ENCODE measurements at regions not wholly inside any gene's neighbourhood (a gene's known extent, or its start where the extent isn't known, plus 50 kb on each side); places are given as distances from the start of the nearest gene placed in this dataset.

DNA sequence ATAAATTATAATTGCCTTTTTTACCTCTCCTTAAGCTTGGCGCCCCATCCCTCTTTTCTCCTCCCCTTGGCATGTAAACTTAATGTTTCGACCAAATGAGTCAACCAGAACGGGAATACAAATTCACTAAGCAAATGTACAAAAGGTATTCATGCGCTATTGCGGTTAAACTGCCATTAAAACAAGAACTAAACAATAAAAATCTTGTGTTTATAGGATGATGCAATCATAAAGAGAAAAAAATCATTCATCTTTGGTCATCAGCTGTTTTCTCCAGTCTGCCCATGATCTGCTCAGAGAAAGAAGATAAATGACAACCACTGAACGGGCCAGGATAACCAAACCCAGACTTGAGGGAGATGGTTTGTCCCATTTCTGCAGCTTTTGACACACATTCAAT, 534.2 kb upstream of the PLXNA2 start:
- no peaks in the 10 kb centered on the region for H3K27me3 ChIP-seq (ENCODE audit: control insufficient read depth in 1 of 2, insufficient read depth in 2 of 2, low read length in 2 of 2)
- H3K4me3 ChIP-seq (ENCODE audit: low read length in 2 of 2): no peak overlapping the region
- H3K36me3 ChIP-seq (ENCODE audit: control insufficient read depth in 2 of 2, insufficient read depth in 2 of 2, low read length in 2 of 2): no peaks in the 10 kb centered on the region
- no peak overlapping the region for H3K27ac ChIP-seq (ENCODE audit: low read length)
- no peaks in the 10 kb centered on the region for H3K4me1 ChIP-seq (ENCODE audit: control insufficient read depth, insufficient read depth, low read length)
- no peaks in the 10 kb centered on the region for H3K9me3 ChIP-seq (ENCODE audit: control insufficient read depth in 2 of 2, low read length in 2 of 2)
- no peak overlapping the region for H3K9ac ChIP-seq (ENCODE audit: low read length in 2 of 2)

DNA sequence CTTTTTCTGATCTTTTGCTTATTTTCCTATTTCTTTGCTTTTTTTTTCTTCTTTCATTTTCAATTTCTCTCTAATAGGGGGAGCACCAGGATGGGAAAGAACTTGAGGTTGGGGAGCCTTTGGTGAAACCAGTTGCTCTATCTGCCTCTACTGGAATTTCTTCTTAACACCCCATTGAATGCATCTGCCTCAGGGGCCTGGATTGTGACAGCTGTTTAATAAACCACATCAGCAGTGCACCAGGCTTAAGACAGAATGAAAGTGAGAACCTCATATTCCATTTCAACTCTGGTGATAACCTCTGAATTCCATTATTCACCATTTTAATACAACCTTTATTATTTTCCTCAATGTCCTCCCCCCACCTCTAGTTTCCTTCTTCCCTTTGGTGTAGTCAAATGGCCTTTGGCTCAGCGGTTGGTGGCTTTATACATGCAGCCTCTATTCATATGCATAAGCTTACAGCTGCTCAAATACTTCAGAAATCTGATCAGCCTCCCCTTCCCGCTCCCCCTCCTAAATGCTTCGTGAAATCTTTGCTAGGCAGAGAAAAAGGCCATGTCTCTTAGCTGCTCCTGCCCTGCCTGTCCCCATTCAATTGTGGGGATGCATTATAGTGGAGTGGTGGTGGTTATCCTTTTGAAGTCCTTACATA, 537.3 kb upstream of the PLXNA2 start:
- no peaks in the 10 kb centered on the region for H3K27me3 ChIP-seq (ENCODE audit: control insufficient read depth in 1 of 2, insufficient read depth in 2 of 2, low read length in 2 of 2)
- no peaks in the 10 kb centered on the region for H3K36me3 ChIP-seq (ENCODE audit: control insufficient read depth in 2 of 2, insufficient read depth in 2 of 2, low read length in 2 of 2)
- H3K4me1 ChIP-seq (ENCODE audit: control insufficient read depth, insufficient read depth, low read length): no peaks in the 10 kb centered on the region
- H3K4me3 ChIP-seq (ENCODE audit: low read length in 2 of 2): no peak overlapping the region
- H3K27ac ChIP-seq (ENCODE audit: low read length): no peak overlapping the region
- H3K9me3 ChIP-seq (ENCODE audit: control insufficient read depth in 2 of 2, low read length in 2 of 2): no peaks in the 10 kb centered on the region
- H3K9ac ChIP-seq (ENCODE audit: low read length in 2 of 2): no peak overlapping the region

DNA sequence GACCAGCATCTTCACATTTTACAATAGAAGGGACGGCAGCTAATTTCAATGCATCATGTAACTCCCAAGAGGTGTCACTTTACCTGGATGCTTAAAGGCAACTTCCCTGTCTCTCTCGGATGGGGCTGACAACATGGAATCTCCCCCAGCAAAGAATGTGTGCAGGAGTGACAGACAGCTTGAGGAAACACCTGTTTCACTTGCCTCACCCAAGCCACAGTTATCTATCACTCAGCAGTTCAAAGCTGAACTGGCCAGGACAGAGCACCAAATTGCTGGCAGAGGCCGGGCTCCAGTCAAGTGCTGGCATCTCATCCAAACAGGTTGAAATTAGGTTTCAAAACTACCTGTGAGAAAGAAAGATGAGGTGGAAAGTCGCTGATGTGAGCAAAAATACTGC, 538.0 kb upstream of the PLXNA2 start:
- no peaks in the 10 kb centered on the region for H3K9me3 ChIP-seq (ENCODE audit: control insufficient read depth in 2 of 2, low read length in 2 of 2)
- no peaks in the 10 kb centered on the region for H3K27me3 ChIP-seq (ENCODE audit: control insufficient read depth in 1 of 2, insufficient read depth in 2 of 2, low read length in 2 of 2)
- no peaks in the 10 kb centered on the region for H3K4me1 ChIP-seq (ENCODE audit: control insufficient read depth, insufficient read depth, low read length)
- no peak overlapping the region for H3K4me3 ChIP-seq (ENCODE audit: low read length in 2 of 2)
- H3K36me3 ChIP-seq (ENCODE audit: control insufficient read depth in 2 of 2, insufficient read depth in 2 of 2, low read length in 2 of 2): no peaks in the 10 kb centered on the region
- no peak overlapping the region for H3K9ac ChIP-seq (ENCODE audit: low read length in 2 of 2)
- no peak overlapping the region for H3K27ac ChIP-seq (ENCODE audit: low read length)

DNA sequence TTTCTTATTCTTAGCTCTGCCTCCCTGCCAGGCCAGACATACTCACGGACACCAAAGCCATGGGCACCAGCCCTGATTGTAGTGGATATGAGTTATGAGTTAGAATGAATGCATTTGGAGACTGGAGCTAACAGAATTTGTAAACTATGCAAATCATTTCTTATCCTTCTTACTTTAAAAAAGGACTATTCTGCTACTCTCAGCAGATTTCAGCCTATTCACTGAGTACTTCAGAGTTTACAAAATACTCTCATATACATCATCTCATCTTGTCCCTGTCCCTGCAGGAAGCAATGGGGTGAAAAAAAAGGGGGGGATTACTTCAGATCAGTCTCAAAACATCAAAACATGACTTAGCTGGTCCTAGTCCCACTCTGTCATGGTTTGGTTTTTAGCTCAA, 541.4 kb upstream of the PLXNA2 start:
- no peaks in the 10 kb centered on the region for H3K9me3 ChIP-seq (ENCODE audit: control insufficient read depth in 2 of 2, low read length in 2 of 2)
- H3K4me1 ChIP-seq (ENCODE audit: control insufficient read depth, insufficient read depth, low read length): no peaks in the 10 kb centered on the region
- H3K4me3 ChIP-seq (ENCODE audit: low read length in 2 of 2): no peak overlapping the region
- no peak overlapping the region for H3K9ac ChIP-seq (ENCODE audit: low read length in 2 of 2)
- no peaks in the 10 kb centered on the region for H3K27me3 ChIP-seq (ENCODE audit: control insufficient read depth in 1 of 2, insufficient read depth in 2 of 2, low read length in 2 of 2)
- no peak overlapping the region for H3K27ac ChIP-seq (ENCODE audit: low read length)
- no peaks in the 10 kb centered on the region for H3K36me3 ChIP-seq (ENCODE audit: control insufficient read depth in 2 of 2, insufficient read depth in 2 of 2, low read length in 2 of 2)

DNA sequence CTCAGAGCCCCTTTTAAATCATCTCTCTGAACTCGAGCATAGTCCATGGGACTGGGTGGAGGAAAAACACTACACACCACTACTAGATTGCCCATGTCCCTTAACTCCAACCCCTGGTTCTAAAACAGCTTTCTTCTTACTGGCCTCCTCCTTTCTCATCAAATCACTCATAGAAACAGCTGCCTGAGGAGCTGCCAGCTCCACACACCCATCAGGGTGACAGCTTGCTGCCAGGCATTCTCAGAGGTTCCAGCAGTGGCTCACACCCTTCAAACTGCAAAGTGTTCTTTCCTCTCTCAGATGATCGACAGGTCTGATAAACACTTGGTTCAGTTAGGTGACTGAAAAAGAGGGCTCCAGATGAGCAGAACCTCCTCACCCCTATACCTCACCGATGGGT, 543.0 kb upstream of the PLXNA2 start:
- no peak overlapping the region for H3K9ac ChIP-seq (ENCODE audit: low read length in 2 of 2)
- no peaks in the 10 kb centered on the region for H3K36me3 ChIP-seq (ENCODE audit: control insufficient read depth in 2 of 2, insufficient read depth in 2 of 2, low read length in 2 of 2)
- no peak overlapping the region for H3K4me3 ChIP-seq (ENCODE audit: low read length in 2 of 2)
- H3K27ac ChIP-seq (ENCODE audit: low read length): no peak overlapping the region
- H3K4me1 ChIP-seq (ENCODE audit: control insufficient read depth, insufficient read depth, low read length): no peaks in the 10 kb centered on the region
- H3K27me3 ChIP-seq (ENCODE audit: control insufficient read depth in 1 of 2, insufficient read depth in 2 of 2, low read length in 2 of 2): no peaks in the 10 kb centered on the region
- H3K9me3 ChIP-seq (ENCODE audit: control insufficient read depth in 2 of 2, low read length in 2 of 2): no peaks in the 10 kb centered on the region

DNA sequence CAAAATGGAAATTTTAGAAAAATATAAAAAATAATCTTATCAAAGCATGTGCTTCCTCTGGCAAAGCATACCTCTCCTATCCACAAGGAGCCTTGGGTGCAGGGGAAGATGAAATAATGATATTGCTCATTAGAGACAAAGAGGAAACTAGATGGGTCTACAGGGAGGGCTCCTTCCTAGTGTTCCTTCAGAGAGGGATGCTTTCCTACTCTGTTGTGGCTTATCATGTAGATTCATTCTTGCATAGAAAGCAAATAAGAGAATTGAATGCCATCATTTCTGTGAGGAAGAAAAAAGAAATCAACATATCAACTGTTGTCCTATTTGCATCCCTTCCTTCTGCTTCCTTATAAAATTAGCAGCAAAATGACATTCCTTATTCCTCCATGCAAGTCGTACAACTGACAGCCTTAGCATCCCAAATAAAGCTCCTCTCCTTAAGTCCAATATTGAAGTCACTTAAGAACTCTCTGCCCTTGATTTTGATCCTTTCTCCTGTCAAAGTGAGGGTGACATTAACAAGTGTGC, 543.9 kb upstream of the PLXNA2 start:
- no peaks in the 10 kb centered on the region for H3K27me3 ChIP-seq (ENCODE audit: control insufficient read depth in 1 of 2, insufficient read depth in 2 of 2, low read length in 2 of 2)
- H3K4me3 ChIP-seq (ENCODE audit: low read length in 2 of 2): no peak overlapping the region
- H3K9me3 ChIP-seq (ENCODE audit: control insufficient read depth in 2 of 2, low read length in 2 of 2): no peaks in the 10 kb centered on the region
- no peak overlapping the region for H3K27ac ChIP-seq (ENCODE audit: low read length)
- no peaks in the 10 kb centered on the region for H3K4me1 ChIP-seq (ENCODE audit: control insufficient read depth, insufficient read depth, low read length)
- H3K9ac ChIP-seq (ENCODE audit: low read length in 2 of 2): no peak overlapping the region
- no peaks in the 10 kb centered on the region for H3K36me3 ChIP-seq (ENCODE audit: control insufficient read depth in 2 of 2, insufficient read depth in 2 of 2, low read length in 2 of 2)

DNA sequence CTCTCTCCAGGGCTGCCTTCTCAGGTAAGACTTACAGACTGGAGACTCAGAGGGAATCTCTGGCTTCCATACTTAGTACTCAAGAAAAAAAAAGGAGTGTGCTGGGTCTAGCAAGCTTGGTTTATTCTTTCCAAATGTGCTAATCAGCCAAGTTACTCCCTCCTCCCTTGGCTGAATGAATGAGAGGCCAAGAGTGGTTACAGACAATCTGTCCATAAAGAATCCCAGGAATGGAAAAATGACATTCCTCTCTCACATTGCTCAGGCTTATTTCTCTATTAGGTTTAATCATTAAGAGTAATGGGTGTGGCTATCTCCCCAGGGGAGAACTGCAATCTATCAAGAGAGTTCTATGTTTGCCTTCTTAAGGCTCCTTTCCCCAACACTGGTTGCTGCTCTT, 547.3 kb upstream of the PLXNA2 start:
- Histone ChIP-seq H3K9ac (ENCODE audit: low read length in 2 of 2) (no peak overlapping the region), H3K4me1 (ENCODE audit: control insufficient read depth, insufficient read depth, low read length) (no peaks in the 10 kb centered on the region), H3K27ac (ENCODE audit: low read length) (no peak overlapping the region), H3K9me3 (ENCODE audit: control insufficient read depth in 2 of 2, low read length in 2 of 2) (no peaks in the 10 kb centered on the region), H3K4me3 (ENCODE audit: low read length in 2 of 2) (no peak overlapping the region), H3K27me3 (ENCODE audit: control insufficient read depth in 1 of 2, insufficient read depth in 2 of 2, low read length in 2 of 2) (no peaks in the 10 kb centered on the region), H3K36me3 (ENCODE audit: control insufficient read depth in 2 of 2, insufficient read depth in 2 of 2, low read length in 2 of 2) (no peaks in the 10 kb centered on the region)

DNA sequence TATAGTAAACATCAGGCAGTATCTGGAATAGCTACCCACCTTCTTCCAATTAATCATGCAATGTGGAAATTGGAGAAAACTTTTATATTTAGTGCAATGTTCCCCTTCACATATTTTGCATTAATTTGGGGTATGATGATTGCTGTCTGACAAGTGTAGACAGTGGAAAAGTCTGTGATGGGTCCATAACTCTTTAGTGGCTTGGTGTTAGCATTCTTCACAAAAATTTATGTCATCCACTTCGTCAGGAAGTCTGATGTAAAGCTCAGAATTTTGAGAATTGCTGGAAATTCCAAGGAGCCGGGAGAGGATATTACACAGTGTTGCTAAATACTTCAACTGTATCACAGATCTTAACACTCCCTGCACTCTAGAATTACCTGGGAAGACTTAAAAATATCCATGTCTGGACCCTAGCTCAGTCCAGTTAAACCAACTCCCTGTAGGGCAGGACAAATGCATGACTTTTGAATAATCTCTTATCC, 549.7 kb upstream of the PLXNA2 start:
- no peak overlapping the region for H3K27ac ChIP-seq (ENCODE audit: low read length)
- H3K36me3 ChIP-seq (ENCODE audit: control insufficient read depth in 2 of 2, insufficient read depth in 2 of 2, low read length in 2 of 2): no peaks in the 10 kb centered on the region
- no peaks in the 10 kb centered on the region for H3K27me3 ChIP-seq (ENCODE audit: control insufficient read depth in 1 of 2, insufficient read depth in 2 of 2, low read length in 2 of 2)
- H3K4me1 ChIP-seq (ENCODE audit: control insufficient read depth, insufficient read depth, low read length): no peaks in the 10 kb centered on the region
- no peaks in the 10 kb centered on the region for H3K9me3 ChIP-seq (ENCODE audit: control insufficient read depth in 2 of 2, low read length in 2 of 2)
- H3K4me3 ChIP-seq (ENCODE audit: low read length in 2 of 2): no peak overlapping the region
- no peak overlapping the region for H3K9ac ChIP-seq (ENCODE audit: low read length in 2 of 2)

DNA sequence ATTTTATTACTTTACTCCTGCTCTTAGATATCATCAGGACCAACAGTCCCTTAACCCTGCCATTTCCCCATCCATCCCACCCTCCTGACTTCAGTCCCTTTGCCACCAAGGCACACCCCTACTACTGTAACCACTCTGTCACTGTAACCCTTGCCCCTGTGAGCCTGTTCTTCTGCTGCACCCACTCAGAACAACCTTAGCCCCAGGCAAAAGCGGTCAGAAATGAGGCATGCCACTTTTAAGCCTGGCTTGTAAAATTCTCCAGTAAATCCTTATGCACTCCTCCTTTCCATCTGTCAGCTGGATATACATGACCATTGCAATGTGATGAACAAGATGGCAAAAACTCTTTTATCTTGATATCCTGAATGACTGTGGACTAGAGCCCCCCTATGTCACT, 555.0 kb upstream of the PLXNA2 start:
- Histone ChIP-seq H3K27ac (ENCODE audit: low read length) (no peak overlapping the region), H3K4me1 (ENCODE audit: control insufficient read depth, insufficient read depth, low read length) (no peaks in the 10 kb centered on the region), H3K9ac (ENCODE audit: low read length in 2 of 2) (no peak overlapping the region)

DNA sequence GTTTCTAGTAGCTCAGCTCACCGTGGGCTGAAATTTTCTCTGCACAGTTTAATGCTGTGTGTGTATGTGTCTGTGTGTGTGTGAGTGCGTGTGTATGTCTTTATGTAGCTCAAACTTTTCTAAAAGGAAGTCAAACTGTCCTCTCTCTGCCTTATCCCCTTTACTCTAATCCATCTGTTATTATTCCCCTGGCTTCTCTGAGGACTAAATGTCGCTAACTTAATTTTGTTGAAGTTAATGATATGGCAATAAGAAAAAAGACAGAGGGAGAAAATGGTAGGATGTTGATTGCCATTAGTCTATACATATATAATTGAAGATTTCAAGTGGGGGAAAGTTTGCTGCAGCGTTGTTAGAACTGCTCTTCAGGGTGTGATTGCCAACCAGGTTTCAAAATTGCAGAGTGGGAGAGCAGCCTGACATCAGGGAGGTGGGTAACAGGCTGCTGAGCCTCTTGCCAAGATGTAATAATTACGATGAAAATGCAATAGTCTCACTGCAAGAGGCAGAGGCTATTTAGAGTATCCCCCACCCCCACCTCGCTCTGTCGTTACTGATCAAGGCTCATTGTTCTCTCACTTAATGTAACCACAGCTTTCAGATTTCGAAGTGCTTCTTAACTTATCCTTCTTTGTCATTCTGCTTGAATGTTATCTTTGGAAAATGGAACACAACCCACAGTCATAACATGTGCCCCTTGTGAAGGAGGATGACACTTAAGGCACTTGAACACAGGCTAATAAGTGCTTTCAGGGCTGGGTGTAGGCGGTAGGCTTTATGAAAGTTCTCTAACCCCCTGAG, 559.0 kb upstream of the PLXNA2 start:
- H3K27me3 ChIP-seq (ENCODE audit: control insufficient read depth in 1 of 2, insufficient read depth in 2 of 2, low read length in 2 of 2): no peaks in the 10 kb centered on the region
- H3K9me3 ChIP-seq (ENCODE audit: control insufficient read depth in 2 of 2, low read length in 2 of 2): no peaks in the 10 kb centered on the region
- no peak overlapping the region for H3K27ac ChIP-seq (ENCODE audit: low read length)
- H3K4me3 ChIP-seq (ENCODE audit: low read length in 2 of 2): no peak overlapping the region
- H3K36me3 ChIP-seq (ENCODE audit: control insufficient read depth in 2 of 2, insufficient read depth in 2 of 2, low read length in 2 of 2): no peaks in the 10 kb centered on the region
- no peak overlapping the region for H3K9ac ChIP-seq (ENCODE audit: low read length in 2 of 2)
- H3K4me1 ChIP-seq (ENCODE audit: control insufficient read depth, insufficient read depth, low read length): no peaks in the 10 kb centered on the region

More for the DNA sequence above, 555.0 kb upstream of the PLXNA2 start:
- Histone ChIP-seq H3K36me3 (ENCODE audit: control insufficient read depth in 2 of 2, insufficient read depth in 2 of 2, low read length in 2 of 2) (no peaks in the 10 kb centered on the region), H3K27me3 (ENCODE audit: control insufficient read depth in 1 of 2, insufficient read depth in 2 of 2, low read length in 2 of 2) (no peaks in the 10 kb centered on the region), H3K9me3 (ENCODE audit: control insufficient read depth in 2 of 2, low read length in 2 of 2) (no peaks in the 10 kb centered on the region), H3K4me3 (ENCODE audit: low read length in 2 of 2) (no peak overlapping the region)

Data from stomach smooth muscle (tissue), 2 donors.